ENCODE measurements at regions not wholly inside any gene's neighbourhood (a gene's known extent, or its start where the extent isn't known, plus 50 kb on each side); places are given as distances from the start of the nearest gene placed in this dataset.
A peak's percentile ranks its signal among the peaks of the same experiment; 100 is the strongest.
"Not testable (repeated sequence)": the region's sequence is repeated elsewhere in the genome, so short reads cannot be mapped to it uniquely, and the experiment has no call there.

GRCh38 chr9:108047777-108048176, 558.2 kb upstream of the KLF4 start:
- H2BK12ac ChIP-seq (ENCODE audit: low read length in 2 of 2); H3K4ac ChIP-seq (ENCODE audit: low read depth in 1 of 2, low read length in 2 of 2); H4K8ac ChIP-seq (ENCODE audit: low read length); H3K79me1 ChIP-seq (replicated peaks; ENCODE audit: low read length, poor library complexity, severe bottlenecking); DNase-seq; H4K91ac ChIP-seq (ENCODE audit: low read length); H3K14ac ChIP-seq (ENCODE audit: low read length in 2 of 2); H2BK15ac ChIP-seq (ENCODE audit: low read depth, poor library complexity, severe bottlenecking); H3K4me3 ChIP-seq (ENCODE audit: insufficient read depth in 1 of 2, low read depth in 1 of 2, low read length in 2 of 2); H3K9ac ChIP-seq (ENCODE audit: low read length); H2AFZ ChIP-seq (ENCODE audit: low read depth, low read length); H2BK5ac ChIP-seq (ENCODE audit: low read depth, low read length, poor library complexity, severe bottlenecking); H3K36me3 ChIP-seq (ENCODE audit: control insufficient read depth in 1 of 2, insufficient read depth in 2 of 2, low read depth in 1 of 2, low read length in 2 of 2); H2BK120ac ChIP-seq (ENCODE audit: low read depth, low read length); H3K23ac ChIP-seq (ENCODE audit: low read length in 2 of 2); H2AK5ac ChIP-seq (ENCODE audit: low read length, severe bottlenecking); H3K27ac ChIP-seq (ENCODE audit: low read length, poor library complexity, severe bottlenecking); H3K4me2 ChIP-seq (ENCODE audit: low read length, poor library complexity, severe bottlenecking); H3K18ac ChIP-seq (ENCODE audit: low read depth in 1 of 2, low read length in 2 of 2); H3K4me1 ChIP-seq (ENCODE audit: control insufficient read depth, insufficient read depth, low read depth, low read length); H3K27me3 ChIP-seq (ENCODE audit: control insufficient read depth in 1 of 2, insufficient read depth in 1 of 2, low read length in 2 of 2): not testable (repeated sequence)
- peaks cover 18% of the 10 kb centered on the region for H3K9me3 ChIP-seq (ENCODE audit: control insufficient read depth, low read length)
- WGBS = no CpG with 5 or more reads among the region's 1 CpG

DNA sequence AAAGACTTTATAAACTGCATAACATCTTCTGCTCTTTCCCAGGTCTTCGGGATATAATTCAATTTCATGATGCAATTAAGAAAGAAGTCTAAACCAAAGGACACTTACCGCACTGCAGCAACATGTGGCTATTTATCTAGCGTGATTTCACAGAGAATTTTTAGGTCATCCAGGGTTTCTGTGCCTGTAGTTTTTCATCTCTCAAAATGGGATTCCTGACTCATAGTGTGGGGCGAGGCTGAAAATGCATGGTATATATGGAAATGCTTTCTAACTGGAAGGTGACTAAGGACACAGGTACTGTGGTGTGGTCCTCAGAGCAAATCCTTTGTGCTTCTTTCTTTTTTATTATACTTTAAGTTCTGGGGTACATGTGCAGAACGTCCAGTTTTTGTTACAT, 557.7 kb upstream of the KLF4 start:
- H3K36me3 ChIP-seq (ENCODE audit: control insufficient read depth in 1 of 2, insufficient read depth in 2 of 2, low read depth in 1 of 2, low read length in 2 of 2) = no peaks in the 10 kb centered on the region
- H3K14ac ChIP-seq (ENCODE audit: low read length in 2 of 2) = no peak overlapping the region
- H3K4me2 ChIP-seq (ENCODE audit: low read length, poor library complexity, severe bottlenecking) = no peak overlapping the region
- peaks cover 23% of the 10 kb centered on the region for H3K9me3 ChIP-seq (ENCODE audit: control insufficient read depth, low read length)
- H4K91ac ChIP-seq (ENCODE audit: low read length) = no peak overlapping the region
- no peak overlapping the region for H3K9ac ChIP-seq (ENCODE audit: low read length)
- WGBS = 68% methylated on average over 4 of the region's 5 CpGs
- DNase-seq = peak; percentile 83
- H2AK5ac ChIP-seq (ENCODE audit: low read length, severe bottlenecking) = no peak overlapping the region
- H3K18ac ChIP-seq (ENCODE audit: low read depth in 1 of 2, low read length in 2 of 2) = no peak overlapping the region
- H3K23ac ChIP-seq (ENCODE audit: low read length in 2 of 2) = no peak overlapping the region
- no peak overlapping the region for H2BK12ac ChIP-seq (ENCODE audit: low read length in 2 of 2)
- peaks cover 3% of the 10 kb centered on the region for H3K4me1 ChIP-seq (ENCODE audit: control insufficient read depth, insufficient read depth, low read depth, low read length)
- H2AFZ ChIP-seq (ENCODE audit: low read depth, low read length) = no peak overlapping the region
- H2BK5ac ChIP-seq (ENCODE audit: low read depth, low read length, poor library complexity, severe bottlenecking) = no peak overlapping the region
- H4K8ac ChIP-seq (ENCODE audit: low read length) = no peak overlapping the region
- no peaks in the 10 kb centered on the region for H3K27me3 ChIP-seq (ENCODE audit: control insufficient read depth in 1 of 2, insufficient read depth in 1 of 2, low read length in 2 of 2)
- H3K79me1 ChIP-seq (replicated peaks; ENCODE audit: low read length, poor library complexity, severe bottlenecking) = no peaks in the 10 kb centered on the region
- no peak overlapping the region for H2BK15ac ChIP-seq (ENCODE audit: low read depth, poor library complexity, severe bottlenecking)
- H2BK120ac ChIP-seq (ENCODE audit: low read depth, low read length) = no peak overlapping the region
- no peak overlapping the region for H3K4me3 ChIP-seq (ENCODE audit: insufficient read depth in 1 of 2, low read depth in 1 of 2, low read length in 2 of 2)
- no peak overlapping the region for H3K27ac ChIP-seq (ENCODE audit: low read length, poor library complexity, severe bottlenecking)
- no peak overlapping the region for H3K4ac ChIP-seq (ENCODE audit: low read depth in 1 of 2, low read length in 2 of 2)

DNA sequence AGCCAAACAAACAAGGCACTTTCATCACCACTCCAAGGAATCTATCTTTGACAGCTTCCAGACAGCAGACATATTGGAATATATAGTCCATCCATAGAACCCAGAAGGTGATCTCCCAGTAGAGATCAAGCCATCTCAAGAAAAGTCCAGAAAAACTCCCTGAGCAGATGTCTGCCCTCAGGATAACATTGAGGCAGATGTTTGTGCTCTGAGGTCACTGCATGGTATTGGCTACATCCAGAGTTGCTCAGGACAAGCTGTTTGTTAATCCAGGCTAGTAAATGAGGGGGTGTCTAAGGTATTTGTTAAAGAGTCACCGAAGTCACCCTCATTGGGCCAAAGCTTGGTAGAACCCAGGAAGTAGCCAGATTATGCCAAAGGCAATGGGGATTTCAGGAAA, 556.3 kb upstream of the KLF4 start:
- 91% methylated on average over 1 of the region's 1 CpG for WGBS
- Histone ChIP-seq H3K79me1 (replicated peaks; ENCODE audit: low read length, poor library complexity, severe bottlenecking) (no peaks in the 10 kb centered on the region), H2AFZ (ENCODE audit: low read depth, low read length) (no peak overlapping the region), H3K36me3 (ENCODE audit: control insufficient read depth in 1 of 2, insufficient read depth in 2 of 2, low read depth in 1 of 2, low read length in 2 of 2) (no peaks in the 10 kb centered on the region), H2BK12ac (ENCODE audit: low read length in 2 of 2) (no peak overlapping the region), H3K27me3 (ENCODE audit: control insufficient read depth in 1 of 2, insufficient read depth in 1 of 2, low read length in 2 of 2) (no peaks in the 10 kb centered on the region), H4K8ac (ENCODE audit: low read length) (no peak overlapping the region), H3K4me3 (ENCODE audit: insufficient read depth in 1 of 2, low read depth in 1 of 2, low read length in 2 of 2) (no peak overlapping the region), H3K27ac (ENCODE audit: low read length, poor library complexity, severe bottlenecking) (no peak overlapping the region), H2BK120ac (ENCODE audit: low read depth, low read length) (no peak overlapping the region), H3K14ac (ENCODE audit: low read length in 2 of 2) (no peak overlapping the region), H4K91ac (ENCODE audit: low read length) (no peak overlapping the region), H3K9me3 (ENCODE audit: control insufficient read depth, low read length) (peaks cover 23% of the 10 kb centered on the region), H2BK5ac (ENCODE audit: low read depth, low read length, poor library complexity, severe bottlenecking) (no peak overlapping the region), H3K18ac (ENCODE audit: low read depth in 1 of 2, low read length in 2 of 2) (no peak overlapping the region), H3K4ac (ENCODE audit: low read depth in 1 of 2, low read length in 2 of 2) (no peak overlapping the region), H3K4me2 (ENCODE audit: low read length, poor library complexity, severe bottlenecking) (no peak overlapping the region), H3K4me1 (ENCODE audit: control insufficient read depth, insufficient read depth, low read depth, low read length) (peaks cover 6% of the 10 kb centered on the region), H3K9ac (ENCODE audit: low read length) (no peak overlapping the region), H3K23ac (ENCODE audit: low read length in 2 of 2) (no peak overlapping the region), H2AK5ac (ENCODE audit: low read length, severe bottlenecking) (no peak overlapping the region), H2BK15ac (ENCODE audit: low read depth, poor library complexity, severe bottlenecking) (no peak overlapping the region)
- DNase-seq = no peak

- no peak overlapping the region for H3K4me2 ChIP-seq (ENCODE audit: low read length, poor library complexity, severe bottlenecking)
- no peak overlapping the region for H3K4me3 ChIP-seq (ENCODE audit: insufficient read depth in 1 of 2, low read depth in 1 of 2, low read length in 2 of 2)
- no peak overlapping the region for H4K8ac ChIP-seq (ENCODE audit: low read length)
- H4K91ac ChIP-seq (ENCODE audit: low read length) = no peak overlapping the region
- H3K27me3 ChIP-seq (ENCODE audit: control insufficient read depth in 1 of 2, insufficient read depth in 1 of 2, low read length in 2 of 2) = no peaks in the 10 kb centered on the region
- no peak overlapping the region for H2AK5ac ChIP-seq (ENCODE audit: low read length, severe bottlenecking)
- no peak overlapping the region for H3K18ac ChIP-seq (ENCODE audit: low read depth in 1 of 2, low read length in 2 of 2)
- WGBS = no CpG with 5 or more reads among the region's 1 CpG
- H2BK5ac ChIP-seq (ENCODE audit: low read depth, low read length, poor library complexity, severe bottlenecking) = no peak overlapping the region
- H2BK12ac ChIP-seq (ENCODE audit: low read length in 2 of 2) = no peak overlapping the region
- no peak overlapping the region for H3K23ac ChIP-seq (ENCODE audit: low read length in 2 of 2)
- H2BK120ac ChIP-seq (ENCODE audit: low read depth, low read length) = no peak overlapping the region
- no peak overlapping the region for H3K27ac ChIP-seq (ENCODE audit: low read length, poor library complexity, severe bottlenecking)
- H2BK15ac ChIP-seq (ENCODE audit: low read depth, poor library complexity, severe bottlenecking) = no peak overlapping the region
- H3K9ac ChIP-seq (ENCODE audit: low read length) = no peak overlapping the region
- no peak overlapping the region for H3K4ac ChIP-seq (ENCODE audit: low read depth in 1 of 2, low read length in 2 of 2)
- H3K14ac ChIP-seq (ENCODE audit: low read length in 2 of 2) = no peak overlapping the region
- H3K36me3 ChIP-seq (ENCODE audit: control insufficient read depth in 1 of 2, insufficient read depth in 2 of 2, low read depth in 1 of 2, low read length in 2 of 2) = no peaks in the 10 kb centered on the region
- H3K9me3 ChIP-seq (ENCODE audit: control insufficient read depth, low read length) = peaks cover 23% of the 10 kb centered on the region
- no peaks in the 10 kb centered on the region for H3K79me1 ChIP-seq (replicated peaks; ENCODE audit: low read length, poor library complexity, severe bottlenecking)
- peaks cover 8% of the 10 kb centered on the region for H3K4me1 ChIP-seq (ENCODE audit: control insufficient read depth, insufficient read depth, low read depth, low read length)
- no peak overlapping the region for H2AFZ ChIP-seq (ENCODE audit: low read depth, low read length)
- no peak for DNase-seq
Observed at GRCh38 chr9:108043585-108043984, 554.0 kb upstream of the KLF4 start.
